NCI-H1694 treated with DMSO at 0.1 percent for 48 hours (cell line): ENCODE measurements at regions not wholly inside any gene's neighbourhood (a gene's known extent, or its start where the extent isn't known, plus 50 kb on each side); places are given as distances from the start of the nearest gene placed in this dataset.
A peak's percentile ranks its signal among the peaks of the same experiment; 100 is the strongest.
"Not testable (repeated sequence)": the region's sequence is repeated elsewhere in the genome, so short reads cannot be mapped to it uniquely, and the experiment has no call there.

Source experiments
- DNase-seq: peaks from one replicate; lab custom pipeline; 2025; lab: John Stamatoyannopoulos, UW

- not testable (repeated sequence) for DNase-seq
Observed at GRCh38 chr7:5121256-5121655, 68.8 kb upstream of the WIPI2 start.

- not testable (repeated sequence) for DNase-seq
Observed at GRCh38 chr7:5131238-5131637, 58.8 kb upstream of the WIPI2 start.

- DNase-seq, result no peak
Observed at GRCh38 chr7:5132539-5132938, 57.5 kb upstream of the WIPI2 start.

GRCh38 chr7:5139998-5140397 lies 50.0 kb upstream of the WIPI2 start:
- DNase-seq, result peak; percentile 2
